Esophagus (tissue), 2 donors: ENCODE measurements at regions not wholly inside any gene's neighbourhood (a gene's known extent, or its start where the extent isn't known, plus 50 kb on each side); places are given as distances from the start of the nearest gene placed in this dataset.
"Not testable (repeated sequence)": the region's sequence is repeated elsewhere in the genome, so short reads cannot be mapped to it uniquely, and the experiment has no call there.

Source experiments
- H3K27ac ChIP-seq, 2 donors: one replicate each; pipeline ENCODE4 v1.5.1; 2013; ENCODE audit warnings: low read depth in 2 of 2, mild to moderate bottlenecking in 2 of 2, inconsistent platforms in 1 of 2, low read length in 1 of 2, moderate library complexity in 1 of 2
- H3K27me3 ChIP-seq, 2 donors: one replicate each; pipeline ENCODE4 v1.6.1; 2013; ENCODE audit warnings: low read length in 2 of 2, control low read depth in 1 of 2, mild to moderate bottlenecking in 1 of 2; ENCODE audit not compliant: insufficient read depth in 2 of 2, control insufficient read depth in 1 of 2
- H3K36me3 ChIP-seq, 2 donors: one replicate each; pipeline ENCODE4 v1.6.1; 2013; ENCODE audit warnings: low read length in 1 of 2; ENCODE audit not compliant: control insufficient read depth in 2 of 2, insufficient read depth in 2 of 2
- H3K4me1 ChIP-seq, 2 donors: one replicate each; pipeline ENCODE4 v1.6.1; 2013; ENCODE audit warnings: low read length in 1 of 2; ENCODE audit not compliant: control insufficient read depth in 2 of 2, insufficient read depth in 2 of 2
- H3K4me3 ChIP-seq, 2 donors: one replicate each; pipeline ENCODE4 v1.5.1; 2013; ENCODE audit warnings: low read length in 2 of 2, mild to moderate bottlenecking in 2 of 2, low read depth in 1 of 2, moderate library complexity in 1 of 2
- H3K9me3 ChIP-seq, 2 donors: one replicate each; pipeline ENCODE4 v1.6.1; 2013; ENCODE audit warnings: mild to moderate bottlenecking in 2 of 2, low read depth in 1 of 2, low read length in 1 of 2, moderate library complexity in 1 of 2; ENCODE audit not compliant: control insufficient read depth in 2 of 2, insufficient read depth in 1 of 2
- WGBS, 2 donors: extraction: QIAGEN DNeasy Blood & Tissue Kit; methylation state at CpG; one replicate each; pipeline ENCODE4 v1.1.7; 2013; 5-methylcytosine and 5-hydroxymethylcytosine counted together
- donor health status: healthy with polysubstance abuse.
- donor health status: Bipolar disorder and iron deficiency.

GRCh38 chr14:80316441-80316840 is 105.1 kb upstream of the DIO2 start:
- 59 to 60% methylated on average over 3 of the region's 3 CpGs for WGBS, 2 donors
- Histone ChIP-seq H3K4me1 (no peaks in the 10 kb centered on the region), H3K4me3 (no peak overlapping the region), H3K27me3 (no peaks in the 10 kb centered on the region), H3K27ac (no peak overlapping the region), H3K9me3 (peaks cover 0 to 3% of the 10 kb centered on the region in 2 donors), H3K36me3 (no peaks in the 10 kb centered on the region)

- Histone ChIP-seq H3K9me3 (peaks cover 0 to 3% of the 10 kb centered on the region in 2 donors), H3K4me1 (no peaks in the 10 kb centered on the region), H3K27me3 (no peaks in the 10 kb centered on the region), H3K4me3 (no peak overlapping the region), H3K27ac (no peak overlapping the region), H3K36me3 (no peaks in the 10 kb centered on the region)
- WGBS, 2 donors, result 76 to 83% methylated on average over 1 of the region's 1 CpG
These were observed 104.4 kb upstream of the DIO2 start for GRCh38 chr14:80315681-80316080.

- Histone ChIP-seq H3K4me3 (no peak overlapping the region), H3K4me1 (no peaks in the 10 kb centered on the region), H3K27ac (no peak overlapping the region), H3K27me3 (no peaks in the 10 kb centered on the region), H3K36me3 (no peaks in the 10 kb centered on the region), H3K9me3 (peaks cover 0 to 3% of the 10 kb centered on the region in 2 donors)
These were observed 102.5 kb upstream of the DIO2 start for GRCh38 chr14:80313806-80314205.

- WGBS, 2 donors, result 75 to 83% methylated on average over 5 of the region's 5 CpGs
- no peak overlapping the region for H3K27ac ChIP-seq
- no peaks in the 10 kb centered on the region for H3K4me1 ChIP-seq
- H3K27me3 ChIP-seq, result no peaks in the 10 kb centered on the region
- H3K9me3 ChIP-seq, result peaks cover 0 to 3% of the 10 kb centered on the region in 2 donors
- no peak overlapping the region for H3K4me3 ChIP-seq
- H3K36me3 ChIP-seq, result no peaks in the 10 kb centered on the region
These were observed 99.8 kb upstream of the DIO2 start for GRCh38 chr14:80310938-80311750.

GRCh38 chr14:80304125-80304766 is 92.9 kb upstream of the DIO2 start:
- Histone ChIP-seq H3K27me3 (no peaks in the 10 kb centered on the region), H3K36me3 (no peaks in the 10 kb centered on the region), H3K4me3 (no peak overlapping the region), H3K27ac (no peak overlapping the region), H3K9me3 (no peaks in the 10 kb centered on the region), H3K4me1 (no peaks in the 10 kb centered on the region)
- WGBS, 2 donors, result 54 to 64% methylated on average over 6 of the region's 6 CpGs

GRCh38 chr14:80300351-80300750 is 89.0 kb upstream of the DIO2 start:
- Histone ChIP-seq H3K27ac (no peak overlapping the region), H3K4me1 (no peaks in the 10 kb centered on the region), H3K27me3 (no peaks in the 10 kb centered on the region), H3K9me3 (no peaks in the 10 kb centered on the region), H3K36me3 (no peaks in the 10 kb centered on the region), H3K4me3 (no peak overlapping the region)
- 44 to 54% methylated on average over 2 of the region's 2 CpGs for WGBS, 2 donors

- H3K36me3 ChIP-seq, result no peaks in the 10 kb centered on the region
- H3K4me3 ChIP-seq, result no peak overlapping the region
- WGBS, 2 donors, result 89 to 91% methylated on average over 8 of the region's 8 CpGs
- H3K27me3 ChIP-seq, result no peaks in the 10 kb centered on the region
- no peak overlapping the region for H3K27ac ChIP-seq
- H3K9me3 ChIP-seq, result no peaks in the 10 kb centered on the region
- H3K4me1 ChIP-seq, result no peaks in the 10 kb centered on the region
These were observed 87.2 kb upstream of the DIO2 start for GRCh38 chr14:80298491-80299017.

GRCh38 chr14:80291101-80291500 is 79.8 kb upstream of the DIO2 start:
- Histone ChIP-seq H3K9me3 (no peaks in the 10 kb centered on the region), H3K4me3 (no peak overlapping the region), H3K27me3 (no peaks in the 10 kb centered on the region), H3K27ac (no peak overlapping the region), H3K36me3 (no peaks in the 10 kb centered on the region), H3K4me1 (no peaks in the 10 kb centered on the region)
- WGBS, 2 donors, result 45 to 72% methylated on average over 1 of the region's 1 CpG

GRCh38 chr14:80286744-80287143 is 75.4 kb upstream of the DIO2 start:
- H3K9me3 ChIP-seq, H3K4me3 ChIP-seq, H3K27ac ChIP-seq, H3K36me3 ChIP-seq, H3K4me1 ChIP-seq, H3K27me3 ChIP-seq: not testable (repeated sequence)
- WGBS, 2 donors, result 92 to 97% methylated on average over 21 to 27 of the region's 27 CpGs
